H9 (cell line): ENCODE measurements at regions not wholly inside any gene's neighbourhood (a gene's known extent, or its start where the extent isn't known, plus 50 kb on each side); places are given as distances from the start of the nearest gene placed in this dataset.

Experiments used
- DNase-seq: peaks from one replicate; pipeline ENCODE4 v3.0.0-alpha.2; 2017
- H2AFZ ChIP-seq: one replicate; pipeline ENCODE4 v1.6.1; 2013; ENCODE audit warnings: mild to moderate bottlenecking, low read length, control low read depth, moderate library complexity
- H2AK5ac ChIP-seq: 2 replicates; pipeline ENCODE4 v1.6.1; 2013; ENCODE audit warnings: low read length, control low read depth, mixed read lengths; ENCODE audit not compliant: insufficient read length
- H2BK120ac ChIP-seq: one replicate; pipeline ENCODE4 v1.6.1; 2013; ENCODE audit warnings: low read depth, mild to moderate bottlenecking, low read length, control low read depth, inconsistent platforms; ENCODE audit not compliant: poor library complexity, severe bottlenecking
- H2BK12ac ChIP-seq: 2 replicates; pipeline ENCODE4 v1.6.1; 2013; ENCODE audit warnings: low read length, control low read depth, mixed read lengths, low read depth; ENCODE audit not compliant: insufficient read length
- H2BK15ac ChIP-seq: 2 replicates; pipeline ENCODE4 v1.6.1; 2013; ENCODE audit warnings: low read depth, low read length, control low read depth
- H2BK20ac ChIP-seq: one replicate; pipeline ENCODE4 v1.6.1; 2013; ENCODE audit warnings: low read depth, mild to moderate bottlenecking, low read length, control low read depth, inconsistent platforms; ENCODE audit not compliant: poor library complexity, severe bottlenecking
- H2BK5ac ChIP-seq: 2 replicates; pipeline ENCODE4 v1.6.1; 2013; ENCODE audit warnings: low read length, control low read depth, mixed read lengths; ENCODE audit not compliant: insufficient read length
- H3K14ac ChIP-seq: 2 replicates; pipeline ENCODE4 v1.6.1; 2013; ENCODE audit warnings: low read length, control low read depth; ENCODE audit not compliant: insufficient read depth
- H3K18ac ChIP-seq: 2 replicates; pipeline ENCODE4 v1.6.1; 2013; ENCODE audit warnings: low read depth, mild to moderate bottlenecking, mixed read lengths, low read length, control low read depth; ENCODE audit not compliant: insufficient read length
- H3K23ac ChIP-seq: 2 replicates; pipeline ENCODE4 v1.6.1; 2013; ENCODE audit warnings: low read length, control low read depth, mixed read lengths, low read depth; ENCODE audit not compliant: insufficient read length
- H3K23me2 ChIP-seq: 2 replicates; pipeline ENCODE4 v1.6.1; 2013; ENCODE audit warnings: low read depth, mild to moderate bottlenecking, mixed read lengths, low read length, control low read depth; ENCODE audit not compliant: insufficient read length, poor library complexity, severe bottlenecking
- H3K27ac ChIP-seq: 2 replicates; pipeline ENCODE4 v1.5.1; 2013; ENCODE audit warnings: low read length, control low read depth, mixed read lengths, low read depth; ENCODE audit not compliant: insufficient read length
- H3K27me3 ChIP-seq: 2 replicates; pipeline ENCODE4 v1.6.1; 2013; ENCODE audit warnings: low read length, control low read depth, inconsistent platforms; ENCODE audit not compliant: insufficient read depth
- H3K4ac ChIP-seq: 2 replicates; pipeline ENCODE4 v1.6.1; 2013; ENCODE audit warnings: low read depth, mild to moderate bottlenecking, control low read depth, inconsistent platforms, low read length, moderate library complexity
- H3K4me1 ChIP-seq: 2 replicates; pipeline ENCODE4 v1.6.1; 2013; ENCODE audit warnings: low read length, control low read depth, inconsistent platforms; ENCODE audit not compliant: insufficient read depth
- H3K4me2 ChIP-seq: 2 replicates; pipeline ENCODE4 v1.6.1; 2013; ENCODE audit warnings: low read length, control low read depth, mixed read lengths; ENCODE audit not compliant: insufficient read length, insufficient read depth
- H3K56ac ChIP-seq: 2 replicates; pipeline ENCODE4 v1.6.1; 2013; ENCODE audit warnings: low read depth, mild to moderate bottlenecking, mixed read lengths, low read length, control low read depth; ENCODE audit not compliant: insufficient read length
- H3K79me1 ChIP-seq: 2 replicates; pipeline ENCODE4 v1.6.1; 2013; ENCODE audit warnings: low read depth, mild to moderate bottlenecking, moderate library complexity, low read length, control low read depth, inconsistent platforms; ENCODE audit not compliant: insufficient read depth, poor library complexity, severe bottlenecking
- H3K79me2 ChIP-seq: 2 replicates; pipeline ENCODE4 v1.6.1; 2013; ENCODE audit warnings: low read length, control low read depth, inconsistent platforms; ENCODE audit not compliant: insufficient read depth
- H3K9ac ChIP-seq: 2 replicates; pipeline ENCODE4 v1.6.1; 2013; ENCODE audit warnings: low read length, control low read depth, mixed read lengths; ENCODE audit not compliant: insufficient read length; ENCODE audit errors: extremely low read depth
- H3K9me3 ChIP-seq: one replicate; pipeline ENCODE4 v1.6.1; 2013; ENCODE audit warnings: low read depth, low read length, inconsistent platforms; ENCODE audit not compliant: control insufficient read depth
- H3T11ph ChIP-seq: one replicate; pipeline ENCODE4 v1.6.1; 2013; ENCODE audit warnings: mild to moderate bottlenecking, low read length, control low read depth, inconsistent platforms
- H4K20me1 ChIP-seq: one replicate; pipeline ENCODE4 v1.6.1; 2013; ENCODE audit not compliant: control insufficient read depth, insufficient read length, insufficient read depth
- H4K5ac ChIP-seq: 2 replicates; pipeline ENCODE4 v1.6.1; 2013; ENCODE audit warnings: low read depth, mild to moderate bottlenecking, mixed read lengths, low read length, control low read depth; ENCODE audit not compliant: insufficient read length
- H4K8ac ChIP-seq: replicated peaks from 2 replicates; pipeline ENCODE4 v1.6.1; 2013; ENCODE audit warnings: low read length, control low read depth, mixed read lengths, low read depth; ENCODE audit not compliant: insufficient read length
- H4K91ac ChIP-seq: 2 replicates; pipeline ENCODE4 v1.6.1; 2013; ENCODE audit warnings: low read depth, mild to moderate bottlenecking, moderate library complexity, mixed read lengths, low read length, control low read depth; ENCODE audit not compliant: insufficient read length
- H3K27ac Mint-ChIP-seq, 3 experiments: 2 replicates in 2 of 3; 3 replicates in 1 of 3; pipeline ENCODE4 v1.8.0; 2020 to 2021; ENCODE audit warnings: mixed read lengths in 3 of 3, mild to moderate bottlenecking in 1 of 3, moderate library complexity in 1 of 3
- H3K27me3 Mint-ChIP-seq: 2 replicates; pipeline ENCODE4 v1.8.0; 2021; ENCODE audit warnings: low read depth, mild to moderate bottlenecking, moderate library complexity, mixed read lengths
- H3K36me3 Mint-ChIP-seq, 3 experiments: 2 replicates in 2 of 3; 3 replicates in 1 of 3; pipeline ENCODE4 v1.8.0; 2020 to 2021; ENCODE audit warnings: low read depth in 3 of 3, mixed read lengths in 3 of 3; ENCODE audit not compliant: insufficient read depth in 1 of 3
- H3K4me1 Mint-ChIP-seq, 2 experiments: 2 replicates each; pipeline ENCODE4 v1.8.0; 2020; ENCODE audit warnings: mixed read lengths in 2 of 2
- H3K4me3 Mint-ChIP-seq, 2 experiments: 2 replicates in 1 of 2; 3 replicates in 1 of 2; pipeline ENCODE4 v1.8.0; 2020 to 2021; ENCODE audit warnings: mild to moderate bottlenecking in 2 of 2, mixed read lengths in 2 of 2, moderate library complexity in 1 of 2
- H3K9me3 Mint-ChIP-seq, 2 experiments: 2 replicates in 1 of 2; 3 replicates in 1 of 2; pipeline ENCODE4 v1.8.0; 2020; ENCODE audit warnings: mild to moderate bottlenecking in 2 of 2, mixed read lengths in 2 of 2, moderate library complexity in 1 of 2
- CTCF ChIP-seq: fragments of 200-600 bp; sonication (generic); conservative IDR thresholded peaks from 3 replicates; pipeline ENCODE4 v1.8.0; 2021; ENCODE audit warnings: antibody characterized with exemption, mild to moderate bottlenecking
- WGBS: extraction: QIAGEN DNeasy Blood & Tissue Kit; methylation state at CpG from one replicate; pipeline ENCODE4 v1.1.7; 2013; ENCODE audit warnings: missing lambda C conversion rate, low lambda C conversion rate, mixed read lengths; ENCODE audit not compliant: insufficient read length; ENCODE audit errors: extremely low coverage; 5-methylcytosine and 5-hydroxymethylcytosine counted together

- Histone ChIP-seq H3K9me3 (no peaks in the 10 kb centered on the region), H3K23me2 (no peaks in the 10 kb centered on the region), H2BK12ac (no peak overlapping the region), H4K20me1 (no peaks in the 10 kb centered on the region), H3K23ac (no peak overlapping the region), H2BK15ac (no peak overlapping the region), H4K91ac (no peak overlapping the region), H2BK20ac (no peak overlapping the region), H3T11ph (no peak overlapping the region), H3K4me1 (no peaks in the 10 kb centered on the region; the same call in none of the 2 replicates), H3K56ac (no peak overlapping the region), H3K27ac (no peak overlapping the region), H3K4ac (no peak overlapping the region), H2BK120ac (no peak overlapping the region), H3K9ac (no peak overlapping the region), H2AFZ (no peak overlapping the region), H3K79me2 (no peaks in the 10 kb centered on the region), H3K14ac (no peak overlapping the region; the same call in 1 of the 2 replicates), H2BK5ac (no peak overlapping the region), H4K5ac (no peak overlapping the region), H3K4me2 (no peak overlapping the region), H3K18ac (no peak overlapping the region), H3K79me1 (no peaks in the 10 kb centered on the region), H4K8ac (no peak overlapping the region), H3K27me3 (no peaks in the 10 kb centered on the region; the same call in 1 of the 2 replicates), H2AK5ac (no peak overlapping the region)
- Mint-ChIP-seq H3K4me3 (no peak overlapping the region), H3K27ac (no peak overlapping the region), H3K4me1 (peaks cover 17 to 20% of the 10 kb centered on the region in 2 experiments), H3K27me3 (no peaks in the 10 kb centered on the region; the same call in 1 of the 2 replicates), H3K9me3 (no peaks in the 10 kb centered on the region), H3K36me3 (no peaks in the 10 kb centered on the region)
- no CpG with 5 or more reads among the region's 12 CpGs for WGBS
- no peak for TF ChIP-seq CTCF
- DNase-seq: peak; percentile 42
These were observed 199.9 kb upstream of the GLRA1 start for GRCh38 chr5:152124409-152125041.
